ENCODE measurements at regions not wholly inside any gene's neighbourhood (a gene's known extent, or its start where the extent isn't known, plus 50 kb on each side); places are given as distances from the start of the nearest gene placed in this dataset.
"Not testable (repeated sequence)": the region's sequence is repeated elsewhere in the genome, so short reads cannot be mapped to it uniquely, and the experiment has no call there.

DNA sequence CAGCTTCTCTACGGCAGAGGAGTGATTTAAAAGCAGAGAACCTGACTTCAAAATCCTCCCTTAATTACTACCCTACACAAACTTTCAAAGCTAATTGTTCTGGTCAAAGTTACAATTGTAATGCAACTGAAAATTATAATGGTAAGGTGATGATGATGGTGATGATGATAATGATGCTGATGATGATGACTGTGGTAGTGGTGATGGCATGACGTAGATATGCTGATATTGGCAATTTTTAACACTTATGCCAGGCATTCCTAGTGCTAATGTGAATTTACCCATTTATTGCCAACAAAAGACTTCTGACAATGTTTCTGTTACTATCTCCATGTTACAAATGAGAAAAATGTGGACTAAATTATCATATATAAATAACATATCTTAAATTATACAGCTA, 1831.1 kb downstream of the LRRC4C start:
- no peak for TF ChIP-seq CTCF (conservative IDR thresholded peaks at IDR 0.05; ENCODE audit: low read depth, low read length)
- DNase-seq (ENCODE audit: low read depth): no peak
- H3K4me3 ChIP-seq (ENCODE audit: low read length): no peak overlapping the region

DNA sequence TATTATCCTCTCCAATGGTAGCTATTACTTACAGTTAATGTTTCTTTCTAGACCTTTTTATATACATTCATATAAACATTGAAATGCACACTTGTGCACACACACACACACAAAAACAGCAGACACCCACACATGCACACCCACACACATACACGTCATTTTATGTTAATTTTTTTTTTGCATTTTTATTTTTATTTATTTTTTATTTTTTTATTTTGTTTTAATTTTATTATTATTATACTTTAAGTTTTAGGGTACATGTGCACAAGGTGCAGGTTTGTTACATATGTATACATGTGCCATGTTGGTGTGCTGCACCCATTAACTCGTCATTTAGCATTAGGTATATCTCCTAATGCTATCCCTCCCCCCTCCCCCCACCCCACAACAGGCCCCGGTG, 1839.1 kb downstream of the LRRC4C start:
- not testable (repeated sequence) for DNase-seq (ENCODE audit: low read depth)

GRCh38 chr11:39617971-39618370, 1841.5 kb downstream of the LRRC4C start:
- no peak for TF ChIP-seq CTCF (conservative IDR thresholded peaks at IDR 0.05; ENCODE audit: low read depth, low read length)
- H3K4me3 ChIP-seq (ENCODE audit: low read length): no peak overlapping the region
- no peak for DNase-seq (ENCODE audit: low read depth)

More for the DNA sequence above, 1839.1 kb downstream of the LRRC4C start:
- not testable (repeated sequence) for H3K4me3 ChIP-seq (ENCODE audit: low read length)

GRCh38 chr11:39589391-39589790, 1870.1 kb downstream of the LRRC4C start:
- no peak for TF ChIP-seq CTCF (conservative IDR thresholded peaks at IDR 0.05; ENCODE audit: low read depth, low read length)
- H3K4me3 ChIP-seq (ENCODE audit: low read length): no peak overlapping the region
- no peak for DNase-seq (ENCODE audit: low read depth)

DNA sequence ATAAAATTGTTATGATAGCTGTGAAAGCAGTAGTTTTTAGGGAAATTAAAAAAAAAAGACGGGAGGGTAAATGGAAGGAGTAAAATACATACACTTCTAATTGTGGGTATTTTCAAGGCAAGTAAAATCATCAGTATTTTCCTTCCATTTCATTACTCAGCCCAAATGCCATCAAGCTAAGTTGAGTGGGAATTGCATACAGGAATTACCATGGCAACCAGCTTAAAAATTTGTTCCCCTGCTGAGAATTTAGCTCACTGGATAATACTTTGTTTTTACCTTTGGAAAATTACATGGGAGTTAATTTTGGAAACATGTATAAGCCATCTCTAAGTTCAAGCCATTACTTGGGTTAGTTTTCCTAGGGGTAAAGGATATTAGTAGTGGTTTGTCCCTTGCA, 1873.4 kb downstream of the LRRC4C start:
- DNase-seq (ENCODE audit: low read depth): no peak
- no peak for TF ChIP-seq CTCF (conservative IDR thresholded peaks at IDR 0.05; ENCODE audit: low read depth, low read length)
- no peak overlapping the region for H3K4me3 ChIP-seq (ENCODE audit: low read length)

DNA sequence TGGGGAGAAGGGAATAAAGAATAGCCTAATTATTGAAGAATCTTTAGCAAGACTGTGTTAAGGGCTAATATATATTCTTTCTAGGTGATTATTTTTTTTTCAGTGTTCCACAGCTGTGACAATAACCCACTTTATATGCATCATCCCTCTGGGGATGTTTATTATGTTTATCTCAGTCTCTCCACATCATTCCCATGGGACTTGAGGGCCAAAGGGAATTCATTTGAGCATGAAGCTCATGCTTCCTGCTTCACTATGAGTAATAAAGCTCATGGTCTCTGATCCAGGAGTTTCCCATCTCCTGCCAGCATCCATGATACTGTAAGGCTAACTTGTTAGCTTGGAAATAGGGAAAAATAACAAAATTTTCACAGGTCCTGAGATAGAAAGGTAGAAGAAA, 1888.4 kb downstream of the LRRC4C start:
- TF ChIP-seq CTCF (conservative IDR thresholded peaks at IDR 0.05; ENCODE audit: low read depth, low read length): no peak
- H3K4me3 ChIP-seq (ENCODE audit: low read length): no peak overlapping the region
- DNase-seq (ENCODE audit: low read depth): no peak

DNA sequence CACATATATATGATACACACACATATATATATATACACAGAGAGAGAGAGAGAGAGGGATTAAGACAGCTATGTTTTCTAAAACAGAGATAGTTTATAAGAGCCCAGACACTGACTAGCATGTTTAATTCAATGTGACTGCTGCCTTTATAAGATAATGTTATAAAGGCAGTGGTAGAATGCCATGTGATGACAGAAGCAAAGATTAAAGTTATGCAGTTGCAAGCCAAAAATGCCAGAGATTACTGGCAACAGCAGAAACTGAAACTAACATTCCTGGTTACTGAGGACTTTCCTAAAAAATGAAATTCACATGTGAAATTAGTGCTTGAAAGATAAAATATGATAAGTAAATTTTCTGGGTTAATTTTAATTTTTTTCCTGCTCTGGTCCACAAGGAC, 1888.9 kb downstream of the LRRC4C start:
- no peak overlapping the region for H3K4me3 ChIP-seq (ENCODE audit: low read length)
- no peak for TF ChIP-seq CTCF (conservative IDR thresholded peaks at IDR 0.05; ENCODE audit: low read depth, low read length)
- DNase-seq (ENCODE audit: low read depth): no peak

GRCh38 chr11:39569789-39570188, 1889.7 kb downstream of the LRRC4C start:
- DNase-seq (ENCODE audit: low read depth): peak; percentile 2
- H3K4me3 ChIP-seq (ENCODE audit: low read length): no peak overlapping the region
- no peak for TF ChIP-seq CTCF (conservative IDR thresholded peaks at IDR 0.05; ENCODE audit: low read depth, low read length)

All from retinal pigment epithelial cell (primary cell).